ENCODE measurements at regions not wholly inside any gene's neighbourhood (a gene's known extent, or its start where the extent isn't known, plus 50 kb on each side); places are given as distances from the start of the nearest gene placed in this dataset.

GRCh38 chr13:86741762-86742285 lies 929.3 kb upstream of the SLITRK5 start:
- no peak for DNase-seq

GRCh38 chr13:86757236-86757978 lies 913.8 kb upstream of the SLITRK5 start:
- 77 to 86% methylated on average over 9 of the region's 9 CpGs for WGBS, 2 donors

More at GRCh38 chr13:86741762-86742285, 929.3 kb upstream of the SLITRK5 start:
- no peak for ATAC-seq (ENCODE audit: low FRiP score in 2 of 2)
- Histone ChIP-seq H3K9me3 (no peaks in the 10 kb centered on the region), H3K36me3 (no peaks in the 10 kb centered on the region), H3K4me1 (no peaks in the 10 kb centered on the region), H3K27me3 (no peaks in the 10 kb centered on the region), H3K27ac (no peak overlapping the region), H3K4me3 (no peak overlapping the region)
- 51 to 69% methylated on average over 2 of the region's 2 CpGs for WGBS, 2 donors
- TF ChIP-seq EP300 (IDR thresholded peaks at IDR 0.05) (no peak), POLR2AphosphoS5 (IDR thresholded peaks at IDR 0.05) (no peak), POLR2A (IDR thresholded peaks at IDR 0.05) (no peak)
- TF ChIP-seq, protein P1, sequence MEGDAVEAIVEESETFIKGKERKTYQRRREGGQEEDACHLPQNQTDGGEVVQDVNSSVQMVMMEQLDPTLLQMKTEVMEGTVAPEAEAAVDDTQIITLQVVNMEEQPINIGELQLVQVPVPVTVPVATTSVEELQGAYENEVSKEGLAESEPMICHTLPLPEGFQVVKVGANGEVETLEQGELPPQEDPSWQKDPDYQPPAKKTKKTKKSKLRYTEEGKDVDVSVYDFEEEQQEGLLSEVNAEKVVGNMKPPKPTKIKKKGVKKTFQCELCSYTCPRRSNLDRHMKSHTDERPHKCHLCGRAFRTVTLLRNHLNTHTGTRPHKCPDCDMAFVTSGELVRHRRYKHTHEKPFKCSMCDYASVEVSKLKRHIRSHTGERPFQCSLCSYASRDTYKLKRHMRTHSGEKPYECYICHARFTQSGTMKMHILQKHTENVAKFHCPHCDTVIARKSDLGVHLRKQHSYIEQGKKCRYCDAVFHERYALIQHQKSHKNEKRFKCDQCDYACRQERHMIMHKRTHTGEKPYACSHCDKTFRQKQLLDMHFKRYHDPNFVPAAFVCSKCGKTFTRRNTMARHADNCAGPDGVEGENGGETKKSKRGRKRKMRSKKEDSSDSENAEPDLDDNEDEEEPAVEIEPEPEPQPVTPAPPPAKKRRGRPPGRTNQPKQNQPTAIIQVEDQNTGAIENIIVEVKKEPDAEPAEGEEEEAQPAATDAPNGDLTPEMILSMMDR (IDR thresholded peaks at IDR 0.05) = no peak

GRCh38 chr13:86758116-86758515 lies 913.1 kb upstream of the SLITRK5 start:
- WGBS, 2 donors = 86 to 95% methylated on average over 4 of the region's 4 CpGs
- no peak for TF ChIP-seq EP300 (IDR thresholded peaks at IDR 0.05)
- TF ChIP-seq POLR2A (IDR thresholded peaks at IDR 0.05) = no peak
- TF ChIP-seq, protein P1 (IDR thresholded peaks at IDR 0.05) = no peak
- no peak for TF ChIP-seq POLR2AphosphoS5 (IDR thresholded peaks at IDR 0.05)
- Histone ChIP-seq H3K4me3 (no peak overlapping the region), H3K27ac (no peak overlapping the region), H3K9me3 (peaks cover 0 to 6% (median 0%) of the 10 kb centered on the region in 4 donors), H3K27me3 (no peaks in the 10 kb centered on the region), H3K36me3 (no peaks in the 10 kb centered on the region), H3K4me1 (no peaks in the 10 kb centered on the region)
- ATAC-seq (ENCODE audit: low FRiP score in 2 of 2) (peak in 1 of 2 donors; percentile 21), DNase-seq (no peak)

More at GRCh38 chr13:86757236-86757978, 913.8 kb upstream of the SLITRK5 start:
- Histone ChIP-seq H3K4me3 (no peak overlapping the region), H3K4me1 (no peaks in the 10 kb centered on the region), H3K27me3 (no peaks in the 10 kb centered on the region), H3K9me3 (peaks cover 0 to 6% (median 0%) of the 10 kb centered on the region in 4 donors), H3K27ac (no peak overlapping the region), H3K36me3 (no peaks in the 10 kb centered on the region)
- TF ChIP-seq POLR2AphosphoS5 (IDR thresholded peaks at IDR 0.05) (no peak), EP300 (IDR thresholded peaks at IDR 0.05) (no peak), POLR2A (IDR thresholded peaks at IDR 0.05) (no peak)
- TF ChIP-seq, protein P1 (IDR thresholded peaks at IDR 0.05) = no peak
- DNase-seq (no peak), ATAC-seq (ENCODE audit: low FRiP score in 2 of 2) (no peak)

- H3K4me1 ChIP-seq = no peaks in the 10 kb centered on the region
- no peaks in the 10 kb centered on the region for H3K36me3 ChIP-seq
- no peak for ATAC-seq (ENCODE audit: low FRiP score in 2 of 2)
- WGBS, 2 donors = 92 to 94% methylated on average over 5 of the region's 5 CpGs
- H3K27ac ChIP-seq = no peak overlapping the region
- peaks cover 0 to 6% (median 0%) of the 10 kb centered on the region in 4 donors for H3K9me3 ChIP-seq
- no peak overlapping the region for H3K4me3 ChIP-seq
- TF ChIP-seq EP300 (IDR thresholded peaks at IDR 0.05) (no peak), POLR2AphosphoS5 (IDR thresholded peaks at IDR 0.05) (no peak), POLR2A (IDR thresholded peaks at IDR 0.05) (no peak)
- TF ChIP-seq, protein P1 (IDR thresholded peaks at IDR 0.05) = no peak
- DNase-seq = no peak
- H3K27me3 ChIP-seq = no peaks in the 10 kb centered on the region
Observed at GRCh38 chr13:86760620-86761019, 910.6 kb upstream of the SLITRK5 start.
